BE2C (cell line): ENCODE measurements at regions not wholly inside any gene's neighbourhood (a gene's known extent, or its start where the extent isn't known, plus 50 kb on each side); places are given as distances from the start of the nearest gene placed in this dataset.
A peak's percentile ranks its signal among the peaks of the same experiment; 100 is the strongest.

Experiments used
- DNase-seq: peaks from one replicate; pipeline ENCODE4 v3.0.0-alpha.2; 2020
- H3K27me3 ChIP-seq: fragments of 250-450 bp; sonication (Bioruptor Pico); 2 replicates; pipeline ENCODE4 v1.5.1; 2020; ENCODE audit warnings: mild to moderate bottlenecking
- H3K36me3 ChIP-seq: fragments of 250-450 bp; sonication (Bioruptor Pico); 2 replicates; pipeline ENCODE4 v1.5.1; 2020; ENCODE audit warnings: mild to moderate bottlenecking
- H3K4me1 ChIP-seq: fragments of 250-450 bp; sonication (Bioruptor Pico); 2 replicates; pipeline ENCODE4 v1.5.1; 2020
- H3K4me3 ChIP-seq: 2 replicates; pipeline ENCODE4 v1.5.1; 2011; ENCODE audit warnings: low read depth, low read length
- H3K9me3 ChIP-seq: fragments of 250-450 bp; sonication (Bioruptor Pico); 2 replicates; pipeline ENCODE4 v1.5.1; 2020
- TF ChIP-seq, protein P1 (sequence below): IDR thresholded peaks from 2 replicates; pipeline ENCODE4 v1.5.1; 2012; ENCODE audit warnings: mild to moderate bottlenecking, low read depth, low read length

DNA sequence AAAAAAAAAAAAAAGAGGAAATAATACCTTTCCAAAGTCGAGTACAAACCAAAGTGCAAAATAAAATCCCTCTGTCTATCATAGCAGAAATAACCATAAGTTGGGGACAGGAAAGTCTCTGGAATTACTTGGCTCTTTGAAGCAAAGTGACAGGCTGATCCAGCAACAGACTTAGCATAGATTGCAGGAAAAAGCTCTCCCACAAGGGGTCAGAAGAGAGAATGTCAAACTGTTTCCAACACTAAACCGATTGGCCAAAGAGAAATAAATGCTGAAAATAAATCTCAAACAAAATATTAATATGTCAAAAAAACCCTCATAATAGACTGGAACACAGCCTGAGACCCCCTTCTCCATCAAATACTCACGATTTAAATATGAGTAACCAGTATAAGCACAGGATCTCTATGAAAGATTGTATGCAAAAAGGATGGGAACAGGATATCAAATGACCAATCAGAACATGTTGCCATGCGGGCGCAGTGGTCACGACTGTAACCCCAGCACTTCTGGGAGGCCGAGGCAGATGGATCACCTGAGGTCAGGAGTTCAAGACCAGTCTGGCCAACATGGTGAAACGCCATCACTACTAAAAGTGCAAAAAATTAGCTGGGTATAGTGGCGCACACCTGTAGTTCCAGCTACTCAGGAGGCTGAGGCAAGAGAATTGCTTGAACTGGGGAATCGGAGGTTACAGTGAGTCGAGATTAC, 1000.7 kb upstream of the LRRN3 start:
- no peak overlapping the region for H3K4me3 ChIP-seq
- no peaks in the 10 kb centered on the region for H3K36me3 ChIP-seq
- H3K4me1 ChIP-seq = peaks cover 28% of the 10 kb centered on the region
- H3K27me3 ChIP-seq = no peaks in the 10 kb centered on the region
- DNase-seq = peak; percentile 9
- no peaks in the 10 kb centered on the region for H3K9me3 ChIP-seq
- TF ChIP-seq, protein P1, sequence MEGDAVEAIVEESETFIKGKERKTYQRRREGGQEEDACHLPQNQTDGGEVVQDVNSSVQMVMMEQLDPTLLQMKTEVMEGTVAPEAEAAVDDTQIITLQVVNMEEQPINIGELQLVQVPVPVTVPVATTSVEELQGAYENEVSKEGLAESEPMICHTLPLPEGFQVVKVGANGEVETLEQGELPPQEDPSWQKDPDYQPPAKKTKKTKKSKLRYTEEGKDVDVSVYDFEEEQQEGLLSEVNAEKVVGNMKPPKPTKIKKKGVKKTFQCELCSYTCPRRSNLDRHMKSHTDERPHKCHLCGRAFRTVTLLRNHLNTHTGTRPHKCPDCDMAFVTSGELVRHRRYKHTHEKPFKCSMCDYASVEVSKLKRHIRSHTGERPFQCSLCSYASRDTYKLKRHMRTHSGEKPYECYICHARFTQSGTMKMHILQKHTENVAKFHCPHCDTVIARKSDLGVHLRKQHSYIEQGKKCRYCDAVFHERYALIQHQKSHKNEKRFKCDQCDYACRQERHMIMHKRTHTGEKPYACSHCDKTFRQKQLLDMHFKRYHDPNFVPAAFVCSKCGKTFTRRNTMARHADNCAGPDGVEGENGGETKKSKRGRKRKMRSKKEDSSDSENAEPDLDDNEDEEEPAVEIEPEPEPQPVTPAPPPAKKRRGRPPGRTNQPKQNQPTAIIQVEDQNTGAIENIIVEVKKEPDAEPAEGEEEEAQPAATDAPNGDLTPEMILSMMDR = peak; percentile 60

DNA sequence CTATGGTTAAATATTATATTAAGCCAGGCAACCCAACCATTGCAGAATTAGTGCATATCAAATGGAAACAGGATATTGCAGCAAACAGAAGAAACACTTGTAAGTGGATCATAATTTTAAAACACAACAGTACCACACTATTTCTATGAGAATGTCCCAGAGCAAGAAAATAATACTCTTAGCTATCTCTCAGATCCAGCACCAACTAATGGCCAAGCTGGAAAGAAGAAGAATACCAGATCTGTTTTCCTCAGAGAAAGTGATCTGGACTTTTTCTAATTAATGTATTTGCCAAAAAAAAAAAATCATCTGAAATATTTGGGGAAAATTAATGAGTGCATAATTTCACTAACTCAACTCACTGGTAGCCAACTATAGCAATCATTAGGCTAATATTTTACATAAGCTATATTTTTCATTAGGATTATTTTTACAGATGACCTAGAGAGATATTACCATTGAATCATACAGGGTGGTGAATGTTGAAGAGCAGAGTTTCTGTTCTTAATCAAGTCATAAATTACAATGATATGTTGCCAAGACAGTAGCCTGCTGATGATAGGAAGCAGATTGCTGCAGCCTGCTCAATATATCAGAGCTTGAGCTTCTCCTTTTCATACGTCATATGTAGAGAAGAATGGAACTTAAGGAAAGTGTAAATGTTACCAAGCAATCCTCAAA, 995.4 kb upstream of the LRRN3 start:
- TF ChIP-seq, protein P1 = no peak
- no peaks in the 10 kb centered on the region for H3K9me3 ChIP-seq
- H3K4me3 ChIP-seq = no peak overlapping the region
- DNase-seq = peak; percentile 53
- no peaks in the 10 kb centered on the region for H3K27me3 ChIP-seq
- peaks cover 38% of the 10 kb centered on the region for H3K4me1 ChIP-seq
- H3K36me3 ChIP-seq = no peaks in the 10 kb centered on the region

DNA sequence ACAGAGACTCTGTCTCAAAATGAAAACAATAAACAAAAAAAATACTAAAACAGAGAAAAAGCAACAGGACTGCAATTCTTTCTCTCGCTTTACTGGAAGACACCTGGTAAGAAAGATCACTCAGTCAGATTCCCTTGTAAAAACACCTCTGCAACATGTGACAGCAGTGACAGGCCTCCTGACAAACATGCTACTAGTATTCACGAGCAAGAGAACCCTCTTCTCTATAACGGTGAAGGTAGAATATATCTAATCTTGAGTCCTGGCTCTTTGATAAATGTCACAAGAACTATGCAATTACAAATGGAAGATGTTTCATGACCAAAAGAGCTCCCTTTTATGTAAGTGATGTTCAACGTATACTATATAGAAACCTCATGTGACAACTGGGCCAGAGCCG, 986.7 kb upstream of the LRRN3 start:
- TF ChIP-seq, protein P1 = no peak
- Histone ChIP-seq H3K36me3 (no peaks in the 10 kb centered on the region), H3K9me3 (no peaks in the 10 kb centered on the region), H3K4me3 (no peak overlapping the region), H3K27me3 (no peaks in the 10 kb centered on the region), H3K4me1 (peaks cover 5% of the 10 kb centered on the region)
- DNase-seq = no peak

DNA sequence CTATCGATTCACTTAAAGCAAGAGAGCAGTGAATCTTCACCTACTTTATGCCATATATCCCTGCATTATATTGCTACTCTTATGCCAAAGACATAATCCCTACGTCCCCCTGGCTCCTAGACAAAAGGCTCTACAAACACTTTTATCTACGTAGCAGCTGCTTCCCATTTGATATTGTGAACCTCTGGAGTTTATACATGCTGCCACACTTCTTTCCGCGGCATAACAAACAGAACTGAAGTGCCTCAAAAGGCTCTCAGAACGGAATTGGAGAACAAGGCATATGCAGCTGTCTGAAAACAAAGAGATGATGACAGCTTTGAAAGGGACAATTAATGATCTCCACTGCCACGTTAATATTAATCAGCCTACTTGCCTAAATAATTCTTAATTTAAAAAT, 985.6 kb upstream of the LRRN3 start:
- TF ChIP-seq, protein P1 = no peak
- no peak for DNase-seq
- H3K36me3 ChIP-seq = no peaks in the 10 kb centered on the region
- H3K9me3 ChIP-seq = no peaks in the 10 kb centered on the region
- no peaks in the 10 kb centered on the region for H3K27me3 ChIP-seq
- H3K4me3 ChIP-seq = no peak overlapping the region
- peaks cover 5% of the 10 kb centered on the region for H3K4me1 ChIP-seq

DNA sequence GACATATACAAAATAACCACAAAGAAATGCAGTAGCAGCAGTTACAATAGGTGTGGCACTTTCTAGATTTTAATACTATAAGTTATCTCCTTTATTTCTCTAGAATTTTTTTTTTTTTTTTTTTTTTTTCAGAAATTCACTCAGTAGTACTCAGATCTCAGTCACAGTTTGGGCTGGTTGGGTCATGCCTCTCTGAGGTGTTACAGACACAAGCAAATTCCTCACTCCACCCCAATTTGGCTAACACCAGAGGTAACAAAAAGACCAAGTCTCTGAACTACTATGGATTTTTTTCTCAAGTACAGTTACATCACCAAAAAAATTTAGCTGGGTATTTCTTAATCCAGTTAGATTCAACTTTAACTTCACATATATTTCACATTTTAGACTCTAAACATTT, 985.1 kb upstream of the LRRN3 start:
- TF ChIP-seq, protein P1 = no peak

More for the DNA sequence above, 985.1 kb upstream of the LRRN3 start:
- Histone ChIP-seq H3K36me3 (no peaks in the 10 kb centered on the region), H3K4me3 (no peak overlapping the region), H3K9me3 (no peaks in the 10 kb centered on the region), H3K27me3 (no peaks in the 10 kb centered on the region), H3K4me1 (peaks cover 5% of the 10 kb centered on the region)
- no peak for DNase-seq
